Liver (tissue), 8 donors: ENCODE measurements at regions not wholly inside any gene's neighbourhood (a gene's known extent, or its start where the extent isn't known, plus 50 kb on each side); places are given as distances from the start of the nearest gene placed in this dataset.

Experiments
- DNase-seq: peaks from one replicate; pipeline ENCODE4 v3.0.0-alpha.2; 2017; ENCODE audit warnings: low spot score
- H3K27ac ChIP-seq, 2 donors: one replicate each; pipeline ENCODE4 v1.7.0; 2013; ENCODE audit warnings: inconsistent platforms in 2 of 2, low read length in 2 of 2, control low read depth in 1 of 2, low read depth in 1 of 2, mild to moderate bottlenecking in 1 of 2
- H3K27me3 ChIP-seq, 4 donors: one replicate each; pipeline versions ENCODE4 v1.6.1 to v1.7.0; 2013; ENCODE audit warnings: low read length in 3 of 4, inconsistent platforms in 1 of 4, mild to moderate bottlenecking in 1 of 4, moderate library complexity in 1 of 4; ENCODE audit not compliant: control insufficient read depth in 4 of 4, insufficient read depth in 4 of 4
- H3K36me3 ChIP-seq, 4 donors: one replicate each; pipeline versions ENCODE4 v1.6.1 to v1.7.0; 2013; ENCODE audit warnings: low read length in 3 of 4, mild to moderate bottlenecking in 3 of 4, low read depth in 1 of 4, moderate library complexity in 1 of 4; ENCODE audit not compliant: control insufficient read depth in 4 of 4, insufficient read depth in 3 of 4
- H3K4me1 ChIP-seq, 4 donors: one replicate each; pipeline versions ENCODE4 v1.6.1 to v1.7.0; 2013; ENCODE audit warnings: low read length in 3 of 4, mild to moderate bottlenecking in 3 of 4, moderate library complexity in 1 of 4; ENCODE audit not compliant: control insufficient read depth in 4 of 4, insufficient read depth in 4 of 4
- H3K4me3 ChIP-seq, 3 donors: one replicate each; pipeline versions ENCODE4 v1.6.1 to v1.7.0; 2013; ENCODE audit warnings: low read length in 3 of 3, control low read depth in 1 of 3, low read depth in 1 of 3, mild to moderate bottlenecking in 1 of 3
- H3K9ac ChIP-seq, 2 donors: one replicate each; pipeline ENCODE4 v1.7.0; 2013; ENCODE audit warnings: low read length in 2 of 2, mild to moderate bottlenecking in 2 of 2, moderate library complexity in 2 of 2, control low read depth in 1 of 2, low read depth in 1 of 2
- H3K9me3 ChIP-seq, 4 donors: one replicate each; pipeline versions ENCODE4 v1.6.1 to v1.7.0; 2013; ENCODE audit warnings: low read length in 3 of 4; ENCODE audit not compliant: control insufficient read depth in 4 of 4
- ATF3 ChIP-seq: IDR thresholded peaks from 2 replicates; pipeline ENCODE4 v1.6.1; 2016; ENCODE audit warnings: antibody characterized with exemption
- EGR1 ChIP-seq, 2 donors: IDR thresholded peaks; 2 replicates each; pipeline ENCODE4 v1.6.1; 2016 to 2018; ENCODE audit warnings: antibody characterized with exemption in 2 of 2, low read depth in 2 of 2
- FOXA1 ChIP-seq: IDR thresholded peaks from 2 replicates; pipeline ENCODE4 v1.6.1; 2016; ENCODE audit warnings: antibody characterized with exemption
- FOXA2 ChIP-seq: IDR thresholded peaks from 2 replicates; pipeline ENCODE4 v1.6.1; 2016; ENCODE audit warnings: antibody characterized with exemption
- GABPA ChIP-seq, 2 donors: IDR thresholded peaks in 1 of 2; conservative IDR thresholded peaks in 1 of 2; 2 replicates each; pipeline ENCODE4 v1.6.1; 2016; ENCODE audit warnings: antibody characterized with exemption in 2 of 2, mild to moderate bottlenecking in 1 of 2, moderate library complexity in 1 of 2
- HNF4A ChIP-seq, 2 donors: conservative IDR thresholded peaks; 2 replicates each; pipeline ENCODE4 v1.6.1; 2016; ENCODE audit warnings: antibody characterized with exemption in 2 of 2, mild to moderate bottlenecking in 2 of 2
- HNF4G ChIP-seq: IDR thresholded peaks from 2 replicates; pipeline ENCODE4 v1.6.1; 2016; ENCODE audit warnings: antibody characterized with exemption
- JUND ChIP-seq, 2 donors: IDR thresholded peaks; 2 replicates each; pipeline ENCODE4 v1.6.1; 2016; ENCODE audit warnings: antibody characterized with exemption in 2 of 2
- NR2F2 ChIP-seq: IDR thresholded peaks from 2 replicates; pipeline ENCODE4 v1.6.1; 2016; ENCODE audit warnings: antibody characterized with exemption
- RAD21 ChIP-seq, 2 donors: IDR thresholded peaks; 2 replicates each; pipeline ENCODE4 v1.6.1; 2016; ENCODE audit warnings: antibody characterized with exemption in 2 of 2, mild to moderate bottlenecking in 2 of 2
- RXRA ChIP-seq, 2 donors: IDR thresholded peaks; 2 replicates each; pipeline ENCODE4 v1.6.1; 2017 to 2018; ENCODE audit warnings: antibody characterized with exemption in 2 of 2, mild to moderate bottlenecking in 1 of 2
- SP1 ChIP-seq: IDR thresholded peaks from 2 replicates; pipeline ENCODE4 v1.6.1; 2018; ENCODE audit warnings: antibody characterized with exemption, mild to moderate bottlenecking
- TAF1 ChIP-seq: conservative IDR thresholded peaks from 2 replicates; pipeline ENCODE4 v1.6.1; 2016; ENCODE audit warnings: antibody characterized with exemption, mild to moderate bottlenecking
- YY1 ChIP-seq: IDR thresholded peaks from 2 replicates; pipeline ENCODE4 v1.6.1; 2016; ENCODE audit warnings: antibody characterized with exemption, mild to moderate bottlenecking
- WGBS: extraction: QIAGEN DNeasy Blood & Tissue Kit; methylation state at CpG from one replicate; pipeline ENCODE4 v1.1.7; 2013; 5-methylcytosine and 5-hydroxymethylcytosine counted together
- TF ChIP-seq, protein P1 (sequence below): IDR thresholded peaks from 2 replicates; pipeline ENCODE4 v1.6.1; 2016; ENCODE audit warnings: antibody characterized with exemption, mild to moderate bottlenecking
- TF ChIP-seq, protein P2 (sequence below): IDR thresholded peaks from 2 replicates; pipeline ENCODE4 v1.6.1; 2016; ENCODE audit warnings: antibody characterized with exemption
- TF ChIP-seq, protein P3 (sequence below): fragments of 150-350 bp; IDR thresholded peaks from 2 replicates; pipeline ENCODE4 v1.5.1; 2017; ENCODE audit warnings: improper control_type of control experiment, low read depth, low read length; ENCODE audit not compliant: missing input control
- donor health status: healthy.
- donor health status: healthy.
- donor health status: healthy.
- donor health status: healthy.
- donor health status: healthy.

DNA sequence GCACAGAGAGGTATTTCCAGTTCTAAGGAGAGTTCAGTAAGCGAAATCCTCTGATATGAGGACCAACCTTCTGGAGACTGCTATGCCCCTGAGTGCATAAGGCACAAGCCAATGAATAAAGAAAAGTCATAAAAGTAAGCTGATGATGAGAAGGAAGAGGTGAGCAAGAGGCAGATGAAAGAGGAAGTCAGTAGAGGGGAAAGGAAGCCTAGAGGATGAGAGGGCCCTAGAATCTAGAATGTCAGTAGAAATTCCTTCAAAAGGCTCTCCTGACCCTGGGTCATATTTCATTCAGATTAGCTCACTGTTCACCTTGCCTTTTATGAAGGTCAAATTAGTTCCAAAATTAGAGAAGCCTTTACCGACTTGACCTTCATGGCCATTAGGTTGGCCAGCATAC, 209.2 kb downstream of the CD83 start (continued):
- TF ChIP-seq, protein P1, sequence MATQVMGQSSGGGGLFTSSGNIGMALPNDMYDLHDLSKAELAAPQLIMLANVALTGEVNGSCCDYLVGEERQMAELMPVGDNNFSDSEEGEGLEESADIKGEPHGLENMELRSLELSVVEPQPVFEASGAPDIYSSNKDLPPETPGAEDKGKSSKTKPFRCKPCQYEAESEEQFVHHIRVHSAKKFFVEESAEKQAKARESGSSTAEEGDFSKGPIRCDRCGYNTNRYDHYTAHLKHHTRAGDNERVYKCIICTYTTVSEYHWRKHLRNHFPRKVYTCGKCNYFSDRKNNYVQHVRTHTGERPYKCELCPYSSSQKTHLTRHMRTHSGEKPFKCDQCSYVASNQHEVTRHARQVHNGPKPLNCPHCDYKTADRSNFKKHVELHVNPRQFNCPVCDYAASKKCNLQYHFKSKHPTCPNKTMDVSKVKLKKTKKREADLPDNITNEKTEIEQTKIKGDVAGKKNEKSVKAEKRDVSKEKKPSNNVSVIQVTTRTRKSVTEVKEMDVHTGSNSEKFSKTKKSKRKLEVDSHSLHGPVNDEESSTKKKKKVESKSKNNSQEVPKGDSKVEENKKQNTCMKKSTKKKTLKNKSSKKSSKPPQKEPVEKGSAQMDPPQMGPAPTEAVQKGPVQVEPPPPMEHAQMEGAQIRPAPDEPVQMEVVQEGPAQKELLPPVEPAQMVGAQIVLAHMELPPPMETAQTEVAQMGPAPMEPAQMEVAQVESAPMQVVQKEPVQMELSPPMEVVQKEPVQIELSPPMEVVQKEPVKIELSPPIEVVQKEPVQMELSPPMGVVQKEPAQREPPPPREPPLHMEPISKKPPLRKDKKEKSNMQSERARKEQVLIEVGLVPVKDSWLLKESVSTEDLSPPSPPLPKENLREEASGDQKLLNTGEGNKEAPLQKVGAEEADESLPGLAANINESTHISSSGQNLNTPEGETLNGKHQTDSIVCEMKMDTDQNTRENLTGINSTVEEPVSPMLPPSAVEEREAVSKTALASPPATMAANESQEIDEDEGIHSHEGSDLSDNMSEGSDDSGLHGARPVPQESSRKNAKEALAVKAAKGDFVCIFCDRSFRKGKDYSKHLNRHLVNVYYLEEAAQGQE, result no peak
- TF ChIP-seq, protein P2, sequence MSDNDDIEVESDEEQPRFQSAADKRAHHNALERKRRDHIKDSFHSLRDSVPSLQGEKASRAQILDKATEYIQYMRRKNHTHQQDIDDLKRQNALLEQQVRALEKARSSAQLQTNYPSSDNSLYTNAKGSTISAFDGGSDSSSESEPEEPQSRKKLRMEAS, result no peak
- TF ChIP-seq NR2F2 (no peak), EGR1 (IDR thresholded peaks at IDR 0.05; ENCODE audit: low read depth in 2 of 2) (no peak), GABPA (IDR thresholded peaks at IDR 0.05 in 1 of 2, conservative IDR thresholded peaks at IDR 0.05 in 1 of 2) (no peak), TAF1 (no peak)

GRCh38 chr6:14328163-14328562, 210.6 kb downstream of the CD83 start:
- no peak overlapping the region for H3K4me3 ChIP-seq
- no peaks in the 10 kb centered on the region for H3K4me1 ChIP-seq
- H3K9ac ChIP-seq, result no peak overlapping the region
- H3K36me3 ChIP-seq, result no peaks in the 10 kb centered on the region
- no peak for DNase-seq
- WGBS, result 93% methylated on average over 9 of the region's 9 CpGs
- H3K9me3 ChIP-seq, result no peaks in the 10 kb centered on the region
- H3K27ac ChIP-seq, result no peak overlapping the region
- no peaks in the 10 kb centered on the region for H3K27me3 ChIP-seq
- no peak for TF ChIP-seq TAF1
- TF ChIP-seq ATF3, result no peak
- TF ChIP-seq, protein P2, result no peak
- TF ChIP-seq, protein P3, sequence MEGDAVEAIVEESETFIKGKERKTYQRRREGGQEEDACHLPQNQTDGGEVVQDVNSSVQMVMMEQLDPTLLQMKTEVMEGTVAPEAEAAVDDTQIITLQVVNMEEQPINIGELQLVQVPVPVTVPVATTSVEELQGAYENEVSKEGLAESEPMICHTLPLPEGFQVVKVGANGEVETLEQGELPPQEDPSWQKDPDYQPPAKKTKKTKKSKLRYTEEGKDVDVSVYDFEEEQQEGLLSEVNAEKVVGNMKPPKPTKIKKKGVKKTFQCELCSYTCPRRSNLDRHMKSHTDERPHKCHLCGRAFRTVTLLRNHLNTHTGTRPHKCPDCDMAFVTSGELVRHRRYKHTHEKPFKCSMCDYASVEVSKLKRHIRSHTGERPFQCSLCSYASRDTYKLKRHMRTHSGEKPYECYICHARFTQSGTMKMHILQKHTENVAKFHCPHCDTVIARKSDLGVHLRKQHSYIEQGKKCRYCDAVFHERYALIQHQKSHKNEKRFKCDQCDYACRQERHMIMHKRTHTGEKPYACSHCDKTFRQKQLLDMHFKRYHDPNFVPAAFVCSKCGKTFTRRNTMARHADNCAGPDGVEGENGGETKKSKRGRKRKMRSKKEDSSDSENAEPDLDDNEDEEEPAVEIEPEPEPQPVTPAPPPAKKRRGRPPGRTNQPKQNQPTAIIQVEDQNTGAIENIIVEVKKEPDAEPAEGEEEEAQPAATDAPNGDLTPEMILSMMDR, result no peak
- no peak for TF ChIP-seq YY1
- no peak for TF ChIP-seq GABPA (IDR thresholded peaks at IDR 0.05 in 1 of 2, conservative IDR thresholded peaks at IDR 0.05 in 1 of 2)

DNA sequence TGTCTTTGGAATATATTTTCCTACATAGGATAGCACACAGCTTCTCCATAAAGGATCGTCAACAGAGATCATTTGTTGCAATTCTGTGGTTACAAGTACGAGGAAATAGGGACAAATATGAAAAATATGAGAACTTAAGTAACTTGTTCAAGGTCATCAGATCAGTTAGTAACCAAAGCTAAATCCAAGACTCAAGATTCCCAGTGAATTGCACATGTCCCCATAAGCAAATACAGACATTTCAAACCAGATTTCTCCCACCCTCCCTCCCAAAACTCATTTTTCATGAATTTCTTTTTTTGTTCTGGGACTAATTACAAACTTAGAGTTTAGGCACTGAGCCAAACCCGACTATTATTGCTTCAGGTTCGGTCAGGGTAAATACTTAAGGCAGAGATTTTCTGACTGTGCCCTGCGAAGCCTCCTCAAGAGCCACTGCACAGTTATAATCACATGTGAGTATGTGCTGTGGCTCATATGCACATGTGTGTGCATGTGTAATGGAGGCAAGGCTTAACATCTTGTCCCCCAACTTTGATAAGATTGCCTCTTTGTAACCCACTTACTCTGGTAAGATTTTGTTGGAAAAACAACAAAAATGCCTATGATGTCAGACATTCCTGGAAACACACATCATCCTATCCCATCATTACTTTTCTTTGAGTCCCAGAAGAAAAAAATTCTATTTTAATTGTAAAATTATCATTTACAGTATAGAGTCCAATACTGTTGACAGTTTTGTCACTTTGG, 216.2 kb downstream of the CD83 start:
- no peak for DNase-seq
- Histone ChIP-seq H3K36me3 (no peaks in the 10 kb centered on the region), H3K9ac (no peak overlapping the region), H3K27ac (no peak overlapping the region), H3K4me3 (no peak overlapping the region), H3K9me3 (no peaks in the 10 kb centered on the region), H3K4me1 (no peaks in the 10 kb centered on the region), H3K27me3 (no peaks in the 10 kb centered on the region)
- WGBS, result 75% methylated on average over 5 of the region's 5 CpGs
- TF ChIP-seq TAF1 (no peak), FOXA1 (no peak), HNF4G (no peak), GABPA (IDR thresholded peaks at IDR 0.05 in 1 of 2, conservative IDR thresholded peaks at IDR 0.05 in 1 of 2) (no peak), YY1 (no peak), JUND (IDR thresholded peaks at IDR 0.05) (no peak), FOXA2 (no peak), SP1 (no peak), ATF3 (no peak), RAD21 (IDR thresholded peaks at IDR 0.05) (no peak), RXRA (IDR thresholded peaks at IDR 0.05) (no peak), HNF4A (conservative IDR thresholded peaks at IDR 0.05) (no peak), EGR1 (IDR thresholded peaks at IDR 0.05; ENCODE audit: low read depth in 2 of 2) (no peak)
- TF ChIP-seq, protein P2, result no peak
- TF ChIP-seq, protein P3, result no peak
